D341Med (cell line): ENCODE measurements at regions not wholly inside any gene's neighbourhood (a gene's known extent, or its start where the extent isn't known, plus 50 kb on each side); places are given as distances from the start of the nearest gene placed in this dataset.

Experiments used
- DNase-seq: peaks from one replicate; pipeline ENCODE4 v3.0.0; 2012; ENCODE audit warnings: low spot score

DNA sequence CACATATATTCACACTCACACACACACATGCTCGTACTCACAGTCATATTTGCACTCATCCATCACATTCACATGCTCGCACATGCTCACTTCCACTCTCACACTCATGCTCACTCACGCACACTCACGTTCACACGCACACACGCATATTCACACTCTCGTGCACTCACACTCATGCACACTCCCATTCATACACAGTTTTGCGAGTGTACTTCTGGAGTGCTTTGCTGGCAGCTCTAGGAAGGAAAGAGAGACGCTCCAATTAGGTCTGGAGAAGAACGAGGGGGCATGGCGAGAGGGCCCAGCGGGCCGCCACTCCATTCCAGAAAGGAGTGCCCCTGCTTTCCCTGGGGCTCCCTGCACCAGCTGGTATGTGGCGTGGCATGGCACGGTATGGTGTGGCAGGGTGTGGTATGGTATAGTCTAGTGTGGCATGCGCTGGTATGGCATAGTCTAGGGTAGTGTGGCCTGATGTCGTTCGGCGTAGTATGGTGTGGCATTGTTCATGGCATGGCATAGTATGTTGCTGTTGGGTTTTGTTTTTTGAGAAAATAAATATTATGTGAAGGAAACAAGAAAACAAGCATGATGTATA, 216.8 kb upstream of the CDYL start:
- no peak for DNase-seq

DNA sequence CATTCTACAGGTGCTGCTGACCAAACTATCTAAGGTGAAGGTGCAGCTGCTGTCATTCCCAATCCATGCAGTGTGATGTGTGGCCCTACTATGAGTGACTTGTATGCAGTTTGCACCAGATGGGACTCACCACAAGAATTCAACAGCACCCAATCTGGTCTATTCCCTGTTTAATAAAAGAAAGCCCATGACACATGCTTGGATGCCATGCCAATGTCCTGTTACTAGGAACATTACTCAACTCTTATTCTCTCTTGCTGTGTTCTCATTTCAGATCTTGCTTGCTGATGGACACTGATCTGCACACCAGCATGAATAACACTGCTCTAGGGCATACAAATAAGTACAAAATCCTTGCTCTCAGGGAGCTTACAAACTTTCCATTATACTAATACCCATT, 221.6 kb upstream of the CDYL start:
- DNase-seq = no peak

DNA sequence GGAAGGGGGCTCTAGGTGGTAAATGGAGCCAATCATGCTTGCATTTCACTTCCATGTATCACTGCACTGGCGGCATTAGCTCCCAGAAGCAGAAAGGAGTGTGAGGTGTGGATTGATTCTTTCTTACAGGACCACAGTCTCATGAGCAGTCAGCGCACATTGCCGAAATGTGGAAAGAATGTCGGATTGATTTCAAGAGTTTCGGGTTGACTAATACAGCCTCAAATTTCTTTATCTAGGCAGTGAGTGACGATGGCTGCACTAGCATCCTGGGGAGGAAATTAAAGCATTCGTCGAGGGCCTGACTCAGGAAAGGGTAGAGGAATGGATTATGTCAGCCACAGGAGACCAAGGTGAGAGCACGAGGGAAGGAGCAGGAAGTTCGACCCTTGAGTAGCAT, 222.8 kb upstream of the CDYL start:
- DNase-seq = no peak

DNA sequence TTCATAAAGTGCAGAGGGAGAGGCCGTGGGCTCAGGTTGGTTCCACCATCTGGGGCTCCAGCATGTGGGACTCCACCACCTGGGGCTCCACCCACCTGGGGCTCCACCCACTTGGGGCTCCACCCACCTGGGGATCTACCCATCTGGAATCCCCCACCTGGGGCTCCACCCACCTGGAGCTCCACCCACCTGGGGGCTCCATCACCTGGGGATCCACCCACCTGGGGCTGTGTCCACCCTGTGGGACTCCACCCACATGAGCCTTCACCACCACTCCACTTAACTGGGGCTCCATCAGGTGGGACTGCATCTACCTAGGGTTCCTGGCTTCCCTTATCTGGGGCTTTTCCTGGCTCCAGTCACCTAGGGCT, 226.0 kb upstream of the CDYL start:
- DNase-seq = no peak

DNA sequence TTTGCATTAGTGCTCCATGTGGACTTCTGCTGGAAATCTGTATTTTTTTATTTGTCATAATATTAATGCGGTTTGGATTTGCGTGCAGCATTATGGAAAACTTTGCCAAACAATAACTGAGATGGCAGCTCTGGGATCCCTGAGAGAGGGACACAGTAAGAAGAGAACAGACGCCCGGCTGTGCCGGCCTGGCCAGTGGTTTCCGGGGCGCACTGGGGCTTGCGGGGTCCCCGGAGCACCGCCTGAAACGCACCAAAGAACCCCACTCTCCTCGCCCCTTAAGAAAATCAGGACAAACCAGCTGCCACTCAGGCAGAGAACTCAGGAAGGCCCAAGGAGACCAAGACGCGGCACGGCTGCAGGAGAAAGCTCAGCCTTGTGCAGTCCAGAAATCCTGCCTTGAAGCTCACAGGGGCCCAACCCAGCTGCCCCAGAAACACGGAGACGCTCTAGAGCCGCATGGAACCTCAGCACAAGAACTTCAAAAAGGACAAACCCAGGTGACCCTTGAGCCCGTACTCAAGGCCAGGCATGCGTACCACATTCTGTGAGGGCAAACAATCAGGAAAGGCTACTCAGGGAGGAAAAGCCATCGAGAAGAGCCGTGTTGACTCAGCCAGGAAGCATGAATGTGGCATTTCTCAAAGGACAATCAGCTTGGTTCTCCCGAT, 226.5 kb upstream of the CDYL start:
- no peak for DNase-seq

DNA sequence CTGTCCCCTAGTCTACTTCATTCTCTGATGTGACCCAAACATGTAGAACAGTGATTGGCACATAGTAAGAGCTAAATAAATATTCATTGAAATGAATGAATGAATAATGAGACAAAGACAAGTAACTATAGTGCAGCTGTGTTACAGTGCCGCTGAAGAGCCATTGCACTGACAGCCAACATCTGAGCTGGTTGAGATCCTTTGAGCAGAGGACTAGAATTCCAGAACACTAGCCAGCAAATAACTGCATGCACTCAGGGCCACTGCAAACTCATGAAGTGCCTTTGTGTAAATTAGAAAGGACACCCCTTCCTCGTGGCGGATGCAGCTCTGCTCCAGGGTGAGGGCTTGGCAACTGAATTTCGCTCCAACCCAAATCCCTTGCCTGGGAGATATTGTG, 230.3 kb upstream of the CDYL start:
- no peak for DNase-seq

DNA sequence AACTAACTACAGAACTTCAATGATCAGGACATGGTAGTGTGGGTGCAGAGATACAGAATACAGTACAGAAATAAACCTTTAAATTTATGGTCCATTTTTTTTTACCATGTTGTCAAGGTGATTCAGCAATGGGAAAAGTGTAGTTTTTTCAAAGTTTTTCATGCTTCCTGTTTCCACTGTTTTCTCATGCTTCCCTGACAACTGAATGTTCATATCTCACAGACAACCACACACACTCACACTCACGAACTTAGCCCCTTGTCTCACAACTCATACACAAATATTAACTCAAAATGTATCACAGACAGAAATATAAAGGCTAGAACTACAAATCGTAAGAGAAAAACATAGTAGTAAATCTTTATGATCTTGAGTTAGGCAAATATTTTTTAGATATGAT, 232.6 kb upstream of the CDYL start:
- DNase-seq = no peak

DNA sequence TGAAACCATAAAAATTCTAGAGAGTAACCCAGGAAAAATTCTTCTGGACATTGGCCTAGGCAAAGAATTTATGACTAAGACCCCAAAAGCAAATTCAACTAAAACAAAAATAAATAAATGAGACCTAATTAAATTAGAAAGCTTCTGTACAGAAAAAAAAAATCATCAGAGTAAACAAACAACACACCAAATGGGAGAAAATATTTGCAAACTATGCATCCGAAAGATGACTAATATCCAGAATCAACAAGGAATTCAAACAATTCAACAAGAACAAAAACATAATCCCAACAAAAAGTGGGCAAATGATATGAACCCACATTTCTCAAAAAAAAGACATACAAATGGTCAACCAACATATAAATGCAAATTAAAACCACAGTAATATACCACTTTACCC, 242.6 kb upstream of the CDYL start:
- DNase-seq = no peak

DNA sequence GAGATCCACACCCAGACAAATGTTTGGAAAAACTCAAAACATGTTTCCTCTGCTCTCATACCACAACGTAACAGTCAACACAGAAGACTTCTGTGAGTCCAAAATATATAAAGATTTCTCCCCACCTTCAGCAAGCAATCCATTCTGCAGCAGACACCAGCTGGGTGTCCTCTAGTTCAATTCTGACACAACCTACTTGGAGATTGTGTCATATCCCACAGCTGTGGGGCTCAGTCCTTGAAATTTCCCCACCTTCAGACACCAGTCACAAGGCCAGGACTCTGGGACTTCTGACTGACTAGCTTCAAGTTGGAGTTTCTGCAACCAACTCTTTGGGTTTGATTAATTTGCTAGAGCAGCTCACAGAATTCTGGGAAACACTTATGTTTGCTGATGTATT, 244.8 kb upstream of the CDYL start:
- no peak for DNase-seq

DNA sequence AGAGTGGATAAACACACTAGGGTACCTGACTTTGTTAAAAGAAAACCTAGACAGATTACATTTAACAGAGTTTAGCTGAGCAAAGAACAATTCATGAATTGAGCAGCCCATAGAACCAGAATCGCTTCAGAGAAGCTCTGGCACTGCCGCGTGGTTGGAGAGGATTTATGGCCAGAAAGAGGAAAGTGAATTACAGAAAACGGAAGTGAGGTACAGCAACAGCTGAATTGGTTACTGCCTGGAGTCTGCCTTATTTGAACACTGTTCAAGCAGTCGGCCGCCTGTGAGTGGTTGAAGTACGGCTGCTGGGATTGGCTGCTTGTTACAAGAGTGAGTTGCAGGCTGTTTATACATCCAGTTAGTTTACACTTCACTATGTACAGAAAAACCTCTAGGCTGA, 253.8 kb upstream of the CDYL start:
- DNase-seq = no peak

DNA sequence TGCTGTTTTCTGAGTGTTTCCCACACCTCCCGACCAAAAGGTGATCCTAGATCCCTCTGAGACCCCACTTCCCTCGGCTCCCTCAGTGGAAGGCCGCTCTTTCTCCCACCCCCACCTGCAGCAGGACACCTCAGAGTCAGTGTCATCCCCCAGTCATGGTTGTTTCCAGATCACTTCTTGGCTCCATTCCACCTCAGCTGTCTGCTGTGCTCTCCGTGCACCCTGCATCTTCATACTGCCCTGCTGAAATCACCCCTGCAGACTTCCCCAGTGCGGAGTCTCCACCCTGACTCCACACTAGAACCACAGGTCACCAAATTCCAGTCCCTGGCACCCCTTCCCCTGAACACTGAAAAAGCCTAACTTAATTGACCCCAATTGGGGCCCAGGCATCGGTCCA, 255.1 kb upstream of the CDYL start:
- no peak for DNase-seq

DNA sequence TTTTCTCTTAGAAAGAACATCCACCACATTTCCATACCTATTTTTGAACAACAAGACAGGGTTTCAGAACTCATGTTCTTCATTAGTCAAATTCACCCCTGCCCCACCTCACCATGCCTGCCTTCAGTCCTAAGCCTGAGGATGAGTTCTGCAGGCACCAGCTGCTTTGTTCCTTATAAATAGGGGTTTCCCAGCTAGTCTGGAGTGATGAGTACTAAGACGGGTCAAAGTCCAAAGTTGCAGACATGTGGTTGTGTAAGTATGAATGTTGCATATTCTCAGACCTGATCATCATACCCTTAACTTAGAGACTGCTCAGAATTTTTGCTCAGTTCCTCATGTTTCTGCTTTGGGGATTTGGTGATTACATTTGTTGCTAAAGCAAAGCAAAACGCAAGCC, 257.7 kb upstream of the CDYL start:
- no peak for DNase-seq

DNA sequence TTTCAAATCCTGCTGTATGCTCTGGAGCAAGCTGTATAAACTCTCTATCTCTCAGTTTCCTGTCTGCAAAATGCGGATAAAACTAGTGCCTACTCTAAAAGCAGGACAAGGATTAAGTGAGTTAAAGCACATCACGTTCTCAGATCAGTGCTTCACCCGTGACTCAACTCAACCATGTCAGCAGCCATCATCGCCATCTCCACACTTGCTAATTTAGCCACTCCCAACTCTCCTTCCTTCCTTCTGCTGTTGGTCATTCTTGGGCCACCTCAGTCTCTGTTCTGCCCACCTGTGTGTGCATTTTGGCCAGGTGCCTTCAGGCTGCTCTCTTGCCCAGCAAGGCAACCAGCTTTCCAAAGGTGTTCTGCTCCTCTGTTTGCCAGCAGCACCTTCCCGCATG, 260.0 kb upstream of the CDYL start:
- DNase-seq = no peak

DNA sequence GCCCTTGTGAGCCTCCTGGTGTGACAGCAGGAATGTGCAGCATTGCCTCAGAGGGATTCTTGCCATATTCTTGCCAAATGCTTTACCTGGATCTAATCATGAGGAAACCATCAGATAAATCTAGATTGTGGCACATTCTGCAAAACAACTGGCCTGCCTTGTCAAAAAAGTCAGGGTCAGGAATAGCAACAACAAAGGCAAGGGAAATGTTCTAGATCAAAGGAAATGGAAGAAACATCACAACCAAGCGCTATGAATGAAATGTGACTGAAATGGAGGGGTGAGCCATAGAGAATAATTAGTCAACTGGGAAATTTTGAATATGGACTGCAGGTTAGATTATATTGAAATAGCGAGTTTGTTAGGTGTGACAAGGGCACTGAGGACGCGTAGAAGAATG, 262.6 kb upstream of the CDYL start:
- DNase-seq = no peak

DNA sequence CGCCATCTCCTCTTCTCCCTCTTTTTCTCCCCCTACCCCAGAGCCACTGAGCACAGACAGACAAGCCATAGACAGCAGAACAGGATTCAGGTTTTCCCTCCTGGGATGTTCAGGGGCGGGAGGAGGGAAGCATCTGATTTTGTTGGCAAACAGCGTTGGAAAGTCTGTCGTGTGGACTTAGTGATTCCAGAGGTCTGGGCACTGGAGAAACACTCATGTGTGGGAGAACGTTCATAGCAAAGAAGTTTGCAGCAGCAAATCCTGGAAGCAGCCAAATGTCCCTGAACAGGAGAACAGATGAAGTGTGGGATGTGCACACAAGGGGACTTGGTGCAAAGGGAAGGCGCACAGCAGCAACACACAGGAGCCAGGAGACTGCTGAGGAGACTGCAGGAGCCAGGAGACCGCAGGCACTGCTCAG, 264.1 kb upstream of the CDYL start:
- no peak for DNase-seq

DNA sequence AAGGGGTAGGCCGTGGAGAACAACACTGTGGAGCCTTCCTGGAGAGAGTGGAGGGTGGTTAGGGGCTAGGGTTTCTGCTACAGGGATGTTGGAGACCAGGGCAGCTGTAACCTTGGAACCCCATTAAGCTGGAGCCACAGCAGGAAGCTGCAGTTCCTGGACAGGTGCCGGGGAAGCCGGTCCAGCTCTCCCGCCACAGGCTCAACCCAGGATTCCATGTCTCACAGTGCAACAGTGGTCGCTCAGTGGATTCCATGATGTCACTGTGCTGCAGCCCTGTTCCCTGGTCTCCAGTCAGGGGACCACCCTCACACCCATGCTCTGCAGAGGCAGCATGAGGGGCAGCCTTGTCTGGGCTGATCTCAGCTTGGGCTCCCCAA, 264.6 kb upstream of the CDYL start:
- DNase-seq = no peak

DNA sequence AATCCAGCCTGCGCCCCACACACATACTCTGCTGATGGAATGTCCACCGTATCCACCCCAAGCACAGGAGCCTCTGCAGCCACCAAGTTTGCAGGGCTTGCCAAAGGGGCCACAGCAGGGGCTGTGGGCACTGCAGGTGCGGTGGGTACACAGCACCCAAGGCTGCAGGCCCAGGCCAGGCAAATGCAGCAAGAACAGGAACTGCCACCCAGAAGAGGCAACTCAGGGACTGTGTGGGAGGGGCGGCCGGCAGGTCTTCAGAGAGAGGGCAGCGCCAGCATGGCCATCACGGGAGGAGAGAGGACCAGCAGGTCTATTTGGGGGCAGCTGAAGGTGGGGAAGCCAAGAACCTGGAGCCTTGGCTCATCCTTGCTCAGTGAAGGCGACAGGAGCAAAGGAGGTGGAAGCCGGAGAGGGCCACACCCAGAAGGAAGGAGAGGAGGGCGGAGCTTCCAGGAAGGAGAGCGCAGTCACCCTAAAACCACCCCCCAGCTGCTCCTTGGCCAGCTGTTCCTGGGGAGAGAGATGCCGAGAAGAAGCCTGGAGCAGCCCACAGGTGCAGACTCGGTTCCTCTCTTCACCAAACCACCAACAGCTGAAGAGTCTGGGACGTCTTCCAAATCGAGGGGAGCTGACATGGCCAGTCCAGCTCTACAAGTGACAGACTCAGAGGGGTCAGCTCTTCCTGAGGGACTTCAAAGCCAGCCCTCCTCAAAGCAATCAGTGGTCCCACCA, 265.1 kb upstream of the CDYL start:
- no peak for DNase-seq

DNA sequence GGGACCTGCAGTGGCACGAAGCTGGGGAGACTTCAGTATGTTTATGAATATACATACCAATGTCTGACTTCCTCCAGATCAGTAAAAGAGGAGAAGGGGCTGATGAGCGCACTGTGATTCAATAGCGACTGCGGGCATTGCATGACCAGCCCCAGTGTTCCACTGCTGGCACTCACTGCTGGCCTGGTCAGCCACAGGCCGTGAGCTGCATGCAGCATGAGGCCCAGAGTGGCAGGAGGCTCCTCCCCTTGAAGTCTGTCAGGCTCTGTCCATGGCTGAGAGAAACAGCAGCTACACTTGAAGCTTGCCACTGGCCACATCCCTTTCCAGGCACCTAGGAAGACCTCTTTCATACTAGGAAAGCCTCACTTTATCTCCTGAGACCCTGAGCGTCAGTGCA, 265.9 kb upstream of the CDYL start:
- DNase-seq = no peak

DNA sequence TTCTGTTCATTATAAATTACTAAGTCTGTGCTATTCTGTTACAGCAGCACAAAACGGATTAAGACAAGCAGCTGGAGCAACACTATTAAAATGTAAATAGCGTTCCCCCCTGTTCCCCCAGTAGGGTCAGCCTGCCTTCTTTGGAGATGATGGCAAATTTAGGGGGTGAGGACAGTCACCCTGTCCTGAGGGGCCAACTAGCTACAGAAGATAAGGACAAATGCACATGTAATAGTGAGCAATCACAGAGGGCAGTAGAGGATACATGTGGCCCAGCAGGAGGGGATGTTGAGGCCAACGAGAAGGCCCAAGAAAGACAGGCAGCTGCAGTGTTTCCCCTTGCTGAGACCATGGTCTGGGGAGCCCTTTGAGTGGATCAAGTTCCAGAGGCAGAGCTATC, 266.7 kb upstream of the CDYL start:
- no peak for DNase-seq

DNA sequence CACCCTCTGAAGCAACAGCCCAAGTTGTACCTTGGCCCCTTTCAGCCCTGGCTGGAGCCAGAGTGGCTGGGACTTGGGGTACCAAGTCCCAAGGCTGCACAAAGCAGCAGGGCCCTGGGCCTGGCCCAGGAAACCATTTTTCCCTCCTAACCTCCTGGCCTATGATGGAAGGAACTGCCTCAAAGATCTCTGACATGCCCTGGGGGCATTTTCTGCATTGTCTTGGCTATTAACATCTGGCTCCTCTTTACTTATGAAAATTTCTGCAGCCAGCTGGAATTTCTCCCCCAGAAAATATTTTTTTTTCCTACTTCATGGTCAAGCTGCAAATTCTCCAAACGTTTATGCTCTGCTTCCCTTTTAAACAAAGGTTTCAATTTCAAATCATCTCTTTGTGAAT, 269.4 kb upstream of the CDYL start:
- no peak for DNase-seq

DNA sequence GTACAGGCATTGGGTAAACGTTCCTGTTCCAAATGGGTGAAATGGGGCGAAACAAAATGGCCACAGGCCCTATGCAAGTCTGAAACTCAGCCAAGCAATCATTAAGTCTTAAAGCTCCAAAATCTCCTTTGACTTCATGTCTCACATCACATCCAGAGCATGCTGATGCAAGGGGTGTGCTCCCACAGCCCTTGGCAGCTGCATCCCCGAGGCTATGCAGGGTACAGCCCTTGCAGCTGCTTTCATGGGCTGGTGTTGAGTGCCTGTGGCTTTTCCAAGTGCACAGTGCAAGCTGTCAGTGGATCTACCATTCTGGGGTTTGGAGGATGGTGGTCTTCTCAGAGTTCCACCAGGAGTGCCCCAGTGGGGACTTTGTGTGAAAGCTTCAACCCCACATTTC, 270.0 kb upstream of the CDYL start:
- DNase-seq = no peak

DNA sequence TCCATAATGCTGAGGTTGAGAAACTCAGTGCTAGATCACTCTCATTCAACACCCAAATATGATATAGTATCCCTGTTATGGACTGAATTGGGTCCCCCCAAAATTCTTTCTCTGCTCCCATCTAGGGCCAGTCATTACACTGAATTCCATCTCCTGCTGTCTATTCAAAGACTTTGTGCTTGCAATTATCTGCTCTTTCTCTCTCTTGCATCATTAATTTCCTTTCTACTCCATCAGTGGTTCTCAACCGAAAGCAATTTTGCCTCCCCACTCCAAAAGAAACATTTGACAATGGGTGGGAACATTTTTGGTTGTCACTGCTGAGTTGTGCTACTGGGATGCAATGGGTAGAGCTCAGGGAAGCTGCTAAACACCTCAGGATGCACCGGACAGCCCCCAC, 271.5 kb upstream of the CDYL start:
- no peak for DNase-seq

DNA sequence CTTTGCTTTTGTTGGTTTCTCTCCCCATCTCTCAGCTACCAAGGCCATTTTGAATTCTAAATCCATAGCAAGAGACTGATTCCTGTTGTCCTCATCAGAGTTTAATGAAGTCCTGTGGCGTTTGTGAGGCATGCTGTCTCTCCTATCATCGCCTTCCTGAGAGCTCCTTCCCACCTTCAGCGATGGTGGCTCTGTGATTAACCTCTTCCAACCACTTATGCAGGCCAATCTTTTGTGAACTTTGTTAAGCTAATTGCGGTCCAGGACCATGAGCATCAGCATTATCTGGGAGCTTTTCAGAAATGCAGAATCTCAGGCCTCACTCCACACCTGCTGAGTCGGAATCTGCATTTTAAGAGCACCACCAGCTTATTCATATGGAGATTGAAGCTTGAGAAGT, 272.5 kb upstream of the CDYL start:
- no peak for DNase-seq

DNA sequence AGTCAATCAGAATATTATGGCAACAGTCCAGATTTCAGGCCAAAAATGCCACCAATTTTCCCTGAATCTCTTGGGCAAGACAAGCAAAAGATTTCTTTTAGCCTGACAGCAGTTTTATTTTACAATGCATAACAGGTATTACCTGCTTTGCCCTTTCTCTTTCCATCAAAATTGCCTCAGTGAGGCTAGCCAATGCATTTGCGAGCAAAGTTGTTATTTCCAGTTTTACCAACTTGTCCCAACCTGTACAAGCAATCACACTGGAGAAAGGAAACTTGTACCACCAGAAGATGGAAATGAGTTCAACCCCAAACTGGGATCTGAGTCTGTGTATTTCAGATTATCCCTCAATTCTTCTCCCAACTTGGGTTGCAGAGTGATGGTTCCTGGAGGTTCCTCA, 279.9 kb upstream of the CDYL start:
- no peak for DNase-seq
